ENCODE measurements at regions not wholly inside any gene's neighbourhood (a gene's known extent, or its start where the extent isn't known, plus 50 kb on each side); places are given as distances from the start of the nearest gene placed in this dataset.

GRCh38 chr10:83617172-83617571 is 522.1 kb upstream of the GHITM start:
- Histone ChIP-seq H3K36me3 (no peaks in the 10 kb centered on the region), H3K27ac (no peak overlapping the region), H3K27me3 (no peaks in the 10 kb centered on the region), H3K4me3 (no peak overlapping the region), H3K9me3 (no peaks in the 10 kb centered on the region), H3K4me1 (peaks cover 0 to 12% (median 0%) of the 10 kb centered on the region in 12 donors)
- TF ChIP-seq CTCF (IDR thresholded peaks at IDR 0.05): no peak
- TF ChIP-seq POLR2A (IDR thresholded peaks at IDR 0.05): no peak
- DNase-seq: no peak
- 82 to 89% (median 85%) methylated on average over 1 of the region's 1 CpG for WGBS, 4 donors
- intact Hi-C loops (cut with DNase I): no loop called here
- no peak for ATAC-seq

- intact Hi-C loops (cut with DNase I): no loop called here
- ATAC-seq (no peak), DNase-seq (no peak)
- TF ChIP-seq CTCF (IDR thresholded peaks at IDR 0.05): no peak
- no peak for TF ChIP-seq POLR2A (IDR thresholded peaks at IDR 0.05)
- WGBS, 4 donors: 38 to 53% (median 45%) methylated on average over 5 of the region's 5 CpGs
- H3K27ac ChIP-seq: peak overlapping the region in 1 of 12 donors; percentile 3
- no peaks in the 10 kb centered on the region for H3K9me3 ChIP-seq
- H3K27me3 ChIP-seq: no peaks in the 10 kb centered on the region
- peaks cover 0 to 12% (median 0%) of the 10 kb centered on the region in 12 donors for H3K4me1 ChIP-seq
- H3K4me3 ChIP-seq: no peak overlapping the region
- no peaks in the 10 kb centered on the region for H3K36me3 ChIP-seq
Measured at GRCh38 chr10:83617692-83618545, 521.4 kb upstream of the GHITM start.

- 63 to 68% (median 66%) methylated on average over 5 of the region's 5 CpGs for WGBS, 4 donors
- H3K4me3 ChIP-seq: no peak overlapping the region
Measured at GRCh38 chr10:83625831-83626360, 513.4 kb upstream of the GHITM start.

More at GRCh38 chr10:83625831-83626360, 513.4 kb upstream of the GHITM start:
- no peaks in the 10 kb centered on the region for H3K4me1 ChIP-seq
- TF ChIP-seq POLR2A (IDR thresholded peaks at IDR 0.05) (no peak), CTCF (IDR thresholded peaks at IDR 0.05) (no peak)
- ATAC-seq: no peak
- no peak for DNase-seq
- intact Hi-C loops (cut with DNase I): no loop called here
- H3K27me3 ChIP-seq: no peaks in the 10 kb centered on the region
- no peaks in the 10 kb centered on the region for H3K36me3 ChIP-seq
- no peak overlapping the region for H3K27ac ChIP-seq
- H3K9me3 ChIP-seq: no peaks in the 10 kb centered on the region

All from heart left ventricle (tissue), 16 donors.